ENCODE measurements at regions not wholly inside any gene's neighbourhood (a gene's known extent, or its start where the extent isn't known, plus 50 kb on each side); places are given as distances from the start of the nearest gene placed in this dataset.

- POLR2A ChIA-PET = interaction anchor here (0.5 kb wide), 1 partner anchor 253 kb away, joined by 3 read pairs; no protein-coding TSS in a partner anchor
- no peaks in the 10 kb centered on the region for H3K36me3 Mint-ChIP-seq
- no peak for DNase-seq
- CTCF ChIA-PET = interaction anchor here (0.7 kb wide), 1 partner anchor 739 kb away, joined by 3 read pairs; no protein-coding TSS in a partner anchor
- Histone ChIP-seq H3K9me3 (ENCODE audit: control insufficient read depth in 2 of 3, low read length in 3 of 3) (no peaks in the 10 kb centered on the region), H3K27ac (ENCODE audit: low read depth, low read length) (no peak overlapping the region), H3K4me3 (ENCODE audit: low read length) (no peak overlapping the region), H3K36me3 (ENCODE audit: control insufficient read depth in 2 of 3, insufficient read depth in 3 of 3, low read length in 3 of 3) (no peaks in the 10 kb centered on the region), H3K4me1 (ENCODE audit: control insufficient read depth in 2 of 2, insufficient read depth in 2 of 2, low read length in 2 of 2) (no peaks in the 10 kb centered on the region), H3K27me3 (ENCODE audit: control insufficient read depth in 2 of 2, insufficient read depth in 2 of 2, low read length in 2 of 2) (no peaks in the 10 kb centered on the region)
- intact Hi-C loops (cut with micrococcal nuclease) = no loop called here
- no peak overlapping the region for H3K27ac Mint-ChIP-seq
- peaks cover 0 to 30% (median 0%) of the 10 kb centered on the region in 5 donors for H3K27me3 Mint-ChIP-seq
- no peak overlapping the region for H3K4me3 Mint-ChIP-seq
- peaks cover 0 to 6% (median 0%) of the 10 kb centered on the region in 7 donors for H3K4me1 Mint-ChIP-seq
- no peak for ATAC-seq
- H3K9me3 Mint-ChIP-seq = no peaks in the 10 kb centered on the region
Observed at GRCh38 chr15:70315431-70315830, 217.7 kb upstream of the TLE3 start.

- ChIA-PET POLR2A (no interaction called here), CTCF (no interaction called here)
- Histone ChIP-seq H3K36me3 (ENCODE audit: control insufficient read depth in 2 of 3, insufficient read depth in 3 of 3, low read length in 3 of 3) (no peaks in the 10 kb centered on the region), H3K27ac (ENCODE audit: low read depth, low read length) (no peak overlapping the region), H3K9me3 (ENCODE audit: control insufficient read depth in 2 of 3, low read length in 3 of 3) (no peaks in the 10 kb centered on the region), H3K27me3 (ENCODE audit: control insufficient read depth in 2 of 2, insufficient read depth in 2 of 2, low read length in 2 of 2) (no peaks in the 10 kb centered on the region), H3K4me3 (ENCODE audit: low read length) (no peak overlapping the region), H3K4me1 (ENCODE audit: control insufficient read depth in 2 of 2, insufficient read depth in 2 of 2, low read length in 2 of 2) (no peaks in the 10 kb centered on the region)
- DNase-seq (no peak), ATAC-seq (no peak)
- no peaks in the 10 kb centered on the region for H3K9me3 Mint-ChIP-seq
- H3K36me3 Mint-ChIP-seq = no peaks in the 10 kb centered on the region
- peaks cover 0 to 6% (median 0%) of the 10 kb centered on the region in 7 donors for H3K4me1 Mint-ChIP-seq
- H3K27ac Mint-ChIP-seq = no peak overlapping the region
- intact Hi-C loops (cut with micrococcal nuclease) = no loop called here
- H3K27me3 Mint-ChIP-seq = peaks cover 0 to 27% (median 0%) of the 10 kb centered on the region in 5 donors
- H3K4me3 Mint-ChIP-seq = no peak overlapping the region
Observed at GRCh38 chr15:70314688-70315087, 217.0 kb upstream of the TLE3 start.

GRCh38 chr15:70314018-70314354, 216.3 kb upstream of the TLE3 start:
- Mint-ChIP-seq H3K4me3 (no peak overlapping the region), H3K4me1 (peaks cover 0 to 7% (median 3%) of the 10 kb centered on the region in 7 donors), H3K27ac (no peak overlapping the region), H3K9me3 (no peaks in the 10 kb centered on the region), H3K36me3 (no peaks in the 10 kb centered on the region), H3K27me3 (peaks cover 0 to 25% (median 0%) of the 10 kb centered on the region in 5 donors)
- H3K4me3 ChIP-seq (ENCODE audit: low read length) = no peak overlapping the region
- CTCF ChIA-PET = no interaction called here
- POLR2A ChIA-PET = no interaction called here
- DNase-seq (no peak), ATAC-seq (no peak)
- H3K27ac ChIP-seq (ENCODE audit: low read depth, low read length) = no peak overlapping the region
- no peaks in the 10 kb centered on the region for H3K27me3 ChIP-seq (ENCODE audit: control insufficient read depth in 2 of 2, insufficient read depth in 2 of 2, low read length in 2 of 2)
- no peaks in the 10 kb centered on the region for H3K9me3 ChIP-seq (ENCODE audit: control insufficient read depth in 2 of 3, low read length in 3 of 3)
- no peaks in the 10 kb centered on the region for H3K36me3 ChIP-seq (ENCODE audit: control insufficient read depth in 2 of 3, insufficient read depth in 3 of 3, low read length in 3 of 3)
- peaks cover 0 to 3% of the 10 kb centered on the region in 2 donors for H3K4me1 ChIP-seq (ENCODE audit: control insufficient read depth in 2 of 2, insufficient read depth in 2 of 2, low read length in 2 of 2)
- intact Hi-C loops (cut with micrococcal nuclease) = no loop called here

GRCh38 chr15:70313099-70314017, 215.6 kb upstream of the TLE3 start:
- H3K4me3 Mint-ChIP-seq = no peak overlapping the region
- no peak for DNase-seq
- no peaks in the 10 kb centered on the region for H3K36me3 Mint-ChIP-seq
- no peak overlapping the region for H3K27ac Mint-ChIP-seq
- H3K4me1 Mint-ChIP-seq = peaks cover 4 to 10% (median 5%) of the 10 kb centered on the region in 7 donors
- ChIA-PET POLR2A (no interaction called here), CTCF (no interaction called here)
- peaks cover 0 to 9% of the 10 kb centered on the region in 2 donors for H3K4me1 ChIP-seq (ENCODE audit: control insufficient read depth in 2 of 2, insufficient read depth in 2 of 2, low read length in 2 of 2)
- ATAC-seq = no peak
- no peak overlapping the region for H3K4me3 ChIP-seq (ENCODE audit: low read length)
- H3K27me3 Mint-ChIP-seq = peaks cover 0 to 24% (median 5%) of the 10 kb centered on the region in 5 donors
- intact Hi-C loops (cut with micrococcal nuclease) = no loop called here
- no peaks in the 10 kb centered on the region for H3K9me3 ChIP-seq (ENCODE audit: control insufficient read depth in 2 of 3, low read length in 3 of 3)
- no peak overlapping the region for H3K27ac ChIP-seq (ENCODE audit: low read depth, low read length)
- no peaks in the 10 kb centered on the region for H3K9me3 Mint-ChIP-seq
- no peaks in the 10 kb centered on the region for H3K36me3 ChIP-seq (ENCODE audit: control insufficient read depth in 2 of 3, insufficient read depth in 3 of 3, low read length in 3 of 3)
- no peaks in the 10 kb centered on the region for H3K27me3 ChIP-seq (ENCODE audit: control insufficient read depth in 2 of 2, insufficient read depth in 2 of 2, low read length in 2 of 2)

- H3K27ac Mint-ChIP-seq = no peak overlapping the region
- intact Hi-C loops (cut with micrococcal nuclease) = no loop called here
Observed at GRCh38 chr15:70311821-70312220, 214.1 kb upstream of the TLE3 start.

GRCh38 chr15:70309716-70310115, 212.0 kb upstream of the TLE3 start:
- Mint-ChIP-seq H3K4me1 (peaks cover 8 to 15% (median 10%) of the 10 kb centered on the region in 7 donors), H3K36me3 (no peaks in the 10 kb centered on the region), H3K4me3 (no peak overlapping the region), H3K9me3 (no peaks in the 10 kb centered on the region), H3K27ac (no peak overlapping the region), H3K27me3 (peaks cover 0 to 20% (median 5%) of the 10 kb centered on the region in 5 donors)
- POLR2A ChIA-PET = no interaction called here
- ATAC-seq (no peak), DNase-seq (no peak)
- Histone ChIP-seq H3K4me3 (ENCODE audit: low read length) (no peak overlapping the region), H3K27me3 (ENCODE audit: control insufficient read depth in 2 of 2, insufficient read depth in 2 of 2, low read length in 2 of 2) (no peaks in the 10 kb centered on the region), H3K36me3 (ENCODE audit: control insufficient read depth in 2 of 3, insufficient read depth in 3 of 3, low read length in 3 of 3) (no peaks in the 10 kb centered on the region), H3K4me1 (ENCODE audit: control insufficient read depth in 2 of 2, insufficient read depth in 2 of 2, low read length in 2 of 2) (peaks cover 0 to 12% of the 10 kb centered on the region in 2 donors), H3K9me3 (ENCODE audit: control insufficient read depth in 2 of 3, low read length in 3 of 3) (no peaks in the 10 kb centered on the region), H3K27ac (ENCODE audit: low read depth, low read length) (no peak overlapping the region)
- CTCF ChIA-PET = no interaction called here
- intact Hi-C loops (cut with micrococcal nuclease) = no loop called here

More at GRCh38 chr15:70311821-70312220, 214.1 kb upstream of the TLE3 start:
- Histone ChIP-seq H3K4me1 (ENCODE audit: control insufficient read depth in 2 of 2, insufficient read depth in 2 of 2, low read length in 2 of 2) (peaks cover 0 to 12% of the 10 kb centered on the region in 2 donors), H3K27ac (ENCODE audit: low read depth, low read length) (no peak overlapping the region), H3K9me3 (ENCODE audit: control insufficient read depth in 2 of 3, low read length in 3 of 3) (no peaks in the 10 kb centered on the region), H3K4me3 (ENCODE audit: low read length) (no peak overlapping the region), H3K36me3 (ENCODE audit: control insufficient read depth in 2 of 3, insufficient read depth in 3 of 3, low read length in 3 of 3) (no peaks in the 10 kb centered on the region), H3K27me3 (ENCODE audit: control insufficient read depth in 2 of 2, insufficient read depth in 2 of 2, low read length in 2 of 2) (no peaks in the 10 kb centered on the region)
- peaks cover 0 to 26% (median 9%) of the 10 kb centered on the region in 5 donors for H3K27me3 Mint-ChIP-seq
- H3K36me3 Mint-ChIP-seq = no peaks in the 10 kb centered on the region
- ChIA-PET POLR2A (no interaction called here), CTCF (no interaction called here)
- no peaks in the 10 kb centered on the region for H3K9me3 Mint-ChIP-seq
- no peak overlapping the region for H3K4me3 Mint-ChIP-seq
- no peak for ATAC-seq
- no peak for DNase-seq
- H3K4me1 Mint-ChIP-seq = peaks cover 8 to 15% (median 10%) of the 10 kb centered on the region in 7 donors
